GM12865 (cell line): ENCODE measurements at regions not wholly inside any gene's neighbourhood (a gene's known extent, or its start where the extent isn't known, plus 50 kb on each side); places are given as distances from the start of the nearest gene placed in this dataset.

Source experiments
- DNase-seq: peaks from one replicate; pipeline ENCODE4 v3.0.0; 2010; ENCODE audit warnings: low read depth
- H3K4me3 ChIP-seq: 2 replicates; pipeline ENCODE4 v1.5.1; 2011; ENCODE audit warnings: mild to moderate bottlenecking, low read depth, low read length, control low read depth
- TF ChIP-seq, protein P1 (sequence below): IDR thresholded peaks from 2 replicates; pipeline ENCODE4 v1.5.1; 2011; ENCODE audit warnings: low read length, control low read depth, low read depth, inconsistent platforms; ENCODE audit not compliant: insufficient read depth; ENCODE audit errors: missing control alignments

GRCh38 chr2:200222791-200223190 lies 83.7 kb upstream of the SPATS2L start:
- TF ChIP-seq, protein P1, sequence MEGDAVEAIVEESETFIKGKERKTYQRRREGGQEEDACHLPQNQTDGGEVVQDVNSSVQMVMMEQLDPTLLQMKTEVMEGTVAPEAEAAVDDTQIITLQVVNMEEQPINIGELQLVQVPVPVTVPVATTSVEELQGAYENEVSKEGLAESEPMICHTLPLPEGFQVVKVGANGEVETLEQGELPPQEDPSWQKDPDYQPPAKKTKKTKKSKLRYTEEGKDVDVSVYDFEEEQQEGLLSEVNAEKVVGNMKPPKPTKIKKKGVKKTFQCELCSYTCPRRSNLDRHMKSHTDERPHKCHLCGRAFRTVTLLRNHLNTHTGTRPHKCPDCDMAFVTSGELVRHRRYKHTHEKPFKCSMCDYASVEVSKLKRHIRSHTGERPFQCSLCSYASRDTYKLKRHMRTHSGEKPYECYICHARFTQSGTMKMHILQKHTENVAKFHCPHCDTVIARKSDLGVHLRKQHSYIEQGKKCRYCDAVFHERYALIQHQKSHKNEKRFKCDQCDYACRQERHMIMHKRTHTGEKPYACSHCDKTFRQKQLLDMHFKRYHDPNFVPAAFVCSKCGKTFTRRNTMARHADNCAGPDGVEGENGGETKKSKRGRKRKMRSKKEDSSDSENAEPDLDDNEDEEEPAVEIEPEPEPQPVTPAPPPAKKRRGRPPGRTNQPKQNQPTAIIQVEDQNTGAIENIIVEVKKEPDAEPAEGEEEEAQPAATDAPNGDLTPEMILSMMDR = no peak
- no peak overlapping the region for H3K4me3 ChIP-seq
- DNase-seq = no peak

DNA sequence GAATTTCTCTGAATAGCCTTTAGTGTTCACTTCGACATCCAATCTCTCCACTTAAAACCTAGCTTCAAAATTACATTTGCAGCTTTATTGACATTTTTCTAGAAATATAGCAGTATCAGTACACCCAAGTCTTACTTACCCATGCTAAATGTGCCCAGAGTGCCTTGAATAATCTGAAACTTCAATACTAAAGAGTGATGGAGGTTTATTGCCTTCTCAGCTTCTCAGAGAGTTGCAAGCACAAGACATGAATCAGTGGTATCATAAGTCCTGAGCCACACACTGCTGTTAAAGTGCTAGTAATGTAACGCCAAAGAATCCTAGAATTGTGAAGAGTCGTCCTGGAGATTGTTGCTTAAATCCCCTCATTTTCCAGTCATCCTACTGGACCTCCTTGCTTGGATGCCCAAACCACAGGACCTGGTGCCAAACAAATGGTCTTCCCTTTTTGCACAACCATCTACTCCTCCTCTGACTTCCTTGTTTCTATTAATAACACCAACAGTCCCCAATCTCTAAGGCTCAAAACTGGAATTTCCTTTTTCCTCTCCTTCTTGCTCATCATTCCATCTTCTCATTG lies 83.2 kb upstream of the SPATS2L start:
- no peak overlapping the region for H3K4me3 ChIP-seq
- no peak for DNase-seq
- TF ChIP-seq, protein P1 = no peak

DNA sequence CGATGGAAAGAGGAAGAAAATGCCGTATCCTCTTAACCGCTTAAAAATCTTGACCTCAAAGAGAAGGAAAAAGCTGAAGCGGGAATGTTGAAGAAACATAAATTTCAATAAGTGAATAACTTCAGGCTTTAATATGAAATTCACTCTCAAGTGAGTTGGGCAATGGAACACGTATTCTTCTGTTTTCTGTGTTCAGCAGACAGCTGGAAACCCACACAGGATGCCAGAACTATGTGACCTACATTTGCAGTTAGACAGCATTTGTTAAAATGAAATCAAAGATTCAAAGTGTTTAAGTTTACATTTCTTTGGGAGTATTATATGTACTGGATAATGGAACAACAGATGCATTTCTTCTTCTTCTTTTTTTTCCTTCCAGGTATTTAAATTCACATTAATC lies 80.5 kb upstream of the SPATS2L start:
- TF ChIP-seq, protein P1 = no peak
- no peak overlapping the region for H3K4me3 ChIP-seq
- DNase-seq = no peak

GRCh38 chr2:200226451-200227426 lies 79.8 kb upstream of the SPATS2L start:
- TF ChIP-seq, protein P1 = no peak
- H3K4me3 ChIP-seq = no peak overlapping the region
- no peak for DNase-seq

DNA sequence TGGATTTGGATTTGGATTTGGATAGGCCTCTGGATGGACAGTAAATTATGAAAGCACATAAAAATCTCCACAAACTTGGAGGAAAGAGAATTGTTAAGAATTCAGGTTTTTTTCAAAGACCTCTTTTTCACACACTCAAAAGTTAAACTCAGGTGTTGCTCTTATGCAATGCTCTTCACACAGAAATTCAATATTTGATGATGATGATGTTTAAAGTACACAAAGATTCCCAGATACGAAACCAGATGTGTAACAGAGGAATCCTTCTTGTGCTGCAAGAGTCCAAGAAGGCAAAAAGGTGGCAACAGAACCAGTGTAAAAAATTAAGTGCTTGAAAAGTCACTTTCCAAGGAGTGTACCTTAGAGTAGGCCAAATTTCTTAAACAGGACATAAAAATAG lies 75.8 kb upstream of the SPATS2L start:
- no peak for DNase-seq
- TF ChIP-seq, protein P1 = no peak
- H3K4me3 ChIP-seq = no peak overlapping the region

GRCh38 chr2:200235533-200235932 lies 71.0 kb upstream of the SPATS2L start:
- no peak overlapping the region for H3K4me3 ChIP-seq
- TF ChIP-seq, protein P1 = no peak
- no peak for DNase-seq
